ENCODE measurements at regions not wholly inside any gene's neighbourhood (a gene's known extent, or its start where the extent isn't known, plus 50 kb on each side); places are given as distances from the start of the nearest gene placed in this dataset.

DNA sequence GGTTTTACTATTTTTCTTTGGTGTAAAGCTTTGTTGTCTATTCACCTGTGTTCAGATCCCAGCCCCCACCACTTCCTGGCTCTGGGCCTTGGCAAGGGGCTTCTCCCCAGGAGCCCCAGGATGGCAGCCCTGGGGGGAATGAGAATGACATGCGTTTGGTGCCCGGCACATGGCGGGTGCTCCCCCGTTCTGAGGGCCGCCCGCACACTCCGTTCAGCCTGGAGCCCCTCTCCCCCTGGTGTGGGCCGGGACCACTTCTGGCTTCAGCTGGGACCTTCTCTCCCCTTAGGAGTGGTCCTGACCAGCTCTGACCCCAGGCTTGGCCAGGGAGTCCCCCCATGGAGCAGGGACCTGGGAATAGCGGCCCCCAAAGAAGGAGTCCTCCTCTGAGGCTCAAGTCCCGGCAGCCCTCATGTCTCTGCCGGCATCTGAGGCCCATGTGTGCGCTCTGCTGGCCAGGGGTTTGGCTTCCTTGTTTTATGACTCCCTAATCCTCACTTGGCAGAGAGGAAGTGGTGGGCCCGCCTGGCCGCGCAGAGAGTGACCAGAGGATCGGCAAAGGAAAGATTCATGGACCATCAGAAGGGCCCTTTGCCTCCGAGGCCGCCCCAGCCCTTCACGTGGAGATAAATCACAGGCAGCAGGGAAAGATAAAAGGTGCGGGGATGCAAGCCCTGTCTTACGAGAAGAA lies 57.0 kb upstream of the LMX1B start:
- no peak for DNase-seq (ENCODE audit: low read depth)

DNA sequence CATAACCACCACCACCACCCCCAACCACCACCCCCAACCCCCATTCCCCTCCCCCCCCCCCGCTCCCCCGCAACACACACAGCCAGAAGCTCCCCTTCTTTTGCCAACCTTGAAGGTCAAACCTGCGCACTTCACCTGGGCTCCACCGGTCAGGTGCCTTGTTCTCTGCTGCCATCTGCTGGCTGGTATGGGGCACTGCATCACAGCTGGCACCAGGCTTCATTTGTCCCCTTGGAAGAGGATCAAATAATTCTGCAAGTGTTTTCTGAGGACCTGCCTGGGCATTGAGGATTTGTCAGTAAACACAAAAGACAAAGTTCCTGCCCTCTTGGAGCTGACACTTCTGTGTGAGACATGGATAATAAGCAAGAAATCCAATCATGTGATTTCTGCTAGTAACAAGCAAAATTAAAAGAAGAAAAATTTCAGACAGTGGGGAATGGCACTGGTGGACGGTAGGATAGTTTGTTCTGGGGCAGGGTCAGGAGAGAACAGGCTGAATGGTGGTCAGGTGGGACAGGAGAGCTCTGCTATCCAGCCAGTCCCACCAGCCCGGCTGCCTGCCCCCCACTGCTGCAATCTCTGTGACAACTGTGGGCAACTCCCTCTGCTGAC lies 55.6 kb upstream of the LMX1B start:
- peak; percentile 38 for DNase-seq (ENCODE audit: low read depth)

DNA sequence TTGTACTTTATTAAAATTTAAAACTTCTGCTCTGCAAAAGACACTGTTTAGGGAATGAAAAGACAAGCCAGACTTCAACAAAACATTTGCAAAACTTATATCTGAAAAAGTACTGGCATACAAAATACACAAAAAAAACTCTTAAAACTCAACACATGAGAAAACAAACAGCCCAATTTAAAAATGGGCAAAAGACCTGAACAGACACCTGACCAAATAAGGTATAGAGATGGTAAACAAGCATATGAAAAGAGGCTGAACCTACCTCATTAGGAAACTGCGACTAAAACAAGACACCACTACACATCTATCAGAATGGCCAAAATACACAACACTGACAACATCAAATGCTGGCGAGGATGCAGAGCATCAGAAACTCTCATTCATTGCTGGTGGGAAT lies 54.4 kb upstream of the LMX1B start:
- DNase-seq (ENCODE audit: low read depth): no peak

DNA sequence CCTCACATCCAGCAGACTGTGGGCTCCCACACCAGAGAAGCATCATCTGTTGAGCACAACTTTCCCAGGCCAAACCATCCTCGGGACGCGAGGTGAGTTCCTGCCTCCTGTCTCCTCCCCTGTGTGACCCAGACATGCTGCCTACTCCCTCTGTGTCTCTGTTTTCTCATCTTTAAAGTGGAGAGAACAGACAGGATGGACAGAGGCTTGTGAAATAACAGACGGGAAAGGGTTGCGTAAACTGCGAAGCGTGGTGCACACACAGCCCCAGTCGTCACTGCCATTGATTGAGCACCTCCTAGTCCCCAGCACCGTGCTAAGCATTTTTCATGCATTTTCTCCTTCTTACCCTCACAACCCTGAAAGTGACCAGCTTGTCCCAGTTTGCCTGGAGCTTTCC lies 52.1 kb upstream of the LMX1B start:
- DNase-seq (ENCODE audit: low read depth): no peak

DNA sequence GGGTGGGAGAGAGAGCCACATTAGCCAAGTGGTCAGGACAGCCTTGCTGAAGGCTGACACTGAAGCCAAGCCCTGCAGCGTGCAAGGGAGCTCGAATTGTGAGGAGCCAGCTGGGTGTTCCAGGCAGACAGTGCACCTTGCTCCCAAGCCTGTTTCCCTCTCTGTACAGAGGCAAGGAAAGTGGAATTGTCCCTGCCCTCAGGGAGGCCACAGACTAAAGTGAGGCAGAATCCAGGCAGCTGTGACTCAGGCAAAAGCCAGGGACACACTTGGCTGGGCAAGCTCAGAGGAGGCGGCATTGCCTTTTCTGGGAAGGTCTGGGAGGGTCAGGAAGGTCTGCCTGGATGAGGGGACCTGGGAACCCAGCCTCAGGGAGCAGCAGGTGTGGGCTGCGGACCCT lies 50.2 kb upstream of the LMX1B start:
- no peak for DNase-seq (ENCODE audit: low read depth)
